C4-2B (cell line): ENCODE measurements at regions not wholly inside any gene's neighbourhood (a gene's known extent, or its start where the extent isn't known, plus 50 kb on each side); places are given as distances from the start of the nearest gene placed in this dataset.

Source experiments
- CTCF ChIP-seq: fragments of 450-650 bp; conservative IDR thresholded peaks from 2 replicates; pipeline ENCODE4 v1.5.1; 2017; ENCODE audit warnings: mild to moderate bottlenecking
- ZFX ChIP-seq: fragments of 450-650 bp; IDR thresholded peaks from 2 replicates; pipeline ENCODE4 v1.6.1; 2017

- TF ChIP-seq CTCF (no peak), ZFX (no peak)
Observed at GRCh38 chr6:114595591-114595990, 252.8 kb upstream of the HS3ST5 start.
